ENCODE measurements at regions not wholly inside any gene's neighbourhood (a gene's known extent, or its start where the extent isn't known, plus 50 kb on each side); places are given as distances from the start of the nearest gene placed in this dataset.

DNA sequence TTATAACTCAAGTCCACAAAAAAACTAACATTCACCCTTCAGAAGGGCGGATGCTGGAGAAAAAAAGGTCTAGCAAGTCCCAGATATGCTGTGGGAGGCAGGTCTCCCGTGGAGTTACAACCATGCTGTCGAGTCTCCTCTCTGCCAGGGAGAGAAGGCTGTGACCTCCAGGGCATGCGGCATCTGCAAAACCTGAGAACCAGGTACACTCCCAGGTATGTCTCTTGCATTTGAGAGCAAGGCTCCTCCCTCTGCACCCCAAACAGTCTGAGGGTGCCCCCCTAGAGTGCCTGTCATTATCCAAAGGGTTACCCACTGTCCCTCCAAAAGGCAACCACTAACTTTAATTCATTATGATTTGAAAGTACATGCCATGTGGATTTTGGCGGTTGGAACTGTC, 134.0 kb downstream of the IRX2 start:
- Histone ChIP-seq H3K4ac (replicated peaks; ENCODE audit: insufficient read length, low read depth, low read length) (no peak overlapping the region), H3K14ac (ENCODE audit: insufficient read length) (no peak overlapping the region), H4K8ac (ENCODE audit: extremely low read depth, insufficient read depth, low read length) (no peak overlapping the region), H3K56ac (replicated peaks; ENCODE audit: insufficient read length, low read depth, low read length) (no peak overlapping the region), H3K4me1 (replicated peaks in 1 of 4; ENCODE audit: control insufficient read depth in 3 of 4, insufficient read depth in 4 of 4, low read length in 3 of 4) (no peaks in the 10 kb centered on the region; a peak in 1 of 7 replicates), H2BK12ac (ENCODE audit: low read depth, low read length) (no peak overlapping the region), H2BK15ac (ENCODE audit: low read length) (no peak overlapping the region), H3K9me3 (ENCODE audit: insufficient read depth in 2 of 2, low read depth in 1 of 2, low read length in 1 of 2) (peaks cover 2 to 4% of the 10 kb centered on the region in 2 experiments; a peak in 2 of 4 replicates), H4K5ac (ENCODE audit: insufficient read length, low read depth, low read length) (no peak overlapping the region), H3K27me3 (replicated peaks in 1 of 4; ENCODE audit: control insufficient read depth in 3 of 4, extremely low read depth in 1 of 4, insufficient read depth in 3 of 4, low read length in 3 of 4) (no peaks in the 10 kb centered on the region), H3K18ac (ENCODE audit: extremely low read depth, low read length) (no peak overlapping the region), H3K23me2 (ENCODE audit: low read depth, low read length) (no peaks in the 10 kb centered on the region), H3K36me3 (ENCODE audit: control insufficient read depth in 2 of 4, insufficient read depth in 4 of 4, low read length in 3 of 4) (no peaks in the 10 kb centered on the region), H3K23ac (ENCODE audit: insufficient read length) (no peak overlapping the region), H4K91ac (replicated peaks; ENCODE audit: insufficient read length, low read length) (no peak overlapping the region), H2BK120ac (replicated peaks; ENCODE audit: low read depth, low read length) (no peak overlapping the region), H3K4me3 (ENCODE audit: extremely low read depth in 1 of 4, insufficient read depth in 2 of 4, low read depth in 3 of 4, low read length in 4 of 4) (no peak overlapping the region), H2AK5ac (ENCODE audit: low read depth, low read length) (no peak overlapping the region), H3K9ac (replicated peaks in 1 of 4; ENCODE audit: extremely low read depth in 1 of 4, low read depth in 3 of 4, low read length in 3 of 4) (no peak overlapping the region), H3K79me2 (ENCODE audit: control insufficient read depth in 1 of 2, insufficient read depth in 2 of 2, low read length in 2 of 2) (no peaks in the 10 kb centered on the region), H3K4me2 (ENCODE audit: insufficient read depth in 1 of 2, low read depth in 2 of 2, low read length in 2 of 2) (no peak overlapping the region), H4K20me1 (replicated peaks in 1 of 2; ENCODE audit: control insufficient read depth in 1 of 2, insufficient read depth in 2 of 2, low read length in 2 of 2) (no peaks in the 10 kb centered on the region), H2BK5ac (ENCODE audit: low read depth, low read length) (no peak overlapping the region), H3K79me1 (ENCODE audit: low read depth, low read length) (no peaks in the 10 kb centered on the region), H2AFZ (ENCODE audit: low read length) (no peak overlapping the region), H3K27ac (ENCODE audit: low read depth, low read length) (no peak overlapping the region), H2BK20ac (ENCODE audit: low read length) (no peak overlapping the region)
- 81% methylated on average over 5 of the region's 5 CpGs; no CpG with 5 or more reads in 1 of the 2 experiments for WGBS, 2 experiments (ENCODE audit: extremely low coverage in 1 of 2, insufficient coverage in 1 of 2, insufficient read length in 1 of 2, insufficient replicate concordance in 2 of 2, low coverage in 1 of 2, low lambda C conversion rate in 2 of 2, missing lambda C conversion rate in 1 of 2)
- DNase-seq (ENCODE audit: low read depth in 1 of 2, low spot score in 2 of 2) = no peak
- ChIA-PET POLR2A (ENCODE audit: partially characterized antibody) (no interaction called here), CTCF (ENCODE audit: partially characterized antibody) (no interaction called here)
- no peak for TF ChIP-seq ZNF274 (IDR thresholded peaks at IDR 0.05; ENCODE audit: borderline replicate concordance, extremely low read depth, low read length)
- TF ChIP-seq GTF2F1 (IDR thresholded peaks at IDR 0.05; ENCODE audit: borderline replicate concordance, low read depth, low read length) = no peak
- TF ChIP-seq SRF (IDR thresholded peaks at IDR 0.05; ENCODE audit: low read depth, low read length) = no peak
- TF ChIP-seq CBX8 (IDR thresholded peaks at IDR 0.05; ENCODE audit: borderline replicate concordance, low read depth, low read length) = no peak
- TF ChIP-seq SUZ12 (IDR thresholded peaks at IDR 0.05; ENCODE audit: low read length) = no peak
- TF ChIP-seq, protein P1, sequence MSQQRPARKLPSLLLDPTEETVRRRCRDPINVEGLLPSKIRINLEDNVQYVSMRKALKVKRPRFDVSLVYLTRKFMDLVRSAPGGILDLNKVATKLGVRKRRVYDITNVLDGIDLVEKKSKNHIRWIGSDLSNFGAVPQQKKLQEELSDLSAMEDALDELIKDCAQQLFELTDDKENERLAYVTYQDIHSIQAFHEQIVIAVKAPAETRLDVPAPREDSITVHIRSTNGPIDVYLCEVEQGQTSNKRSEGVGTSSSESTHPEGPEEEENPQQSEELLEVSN (IDR thresholded peaks at IDR 0.05) = no peak
- no peak for TF ChIP-seq SAP30 (IDR thresholded peaks at IDR 0.05; ENCODE audit: insufficient read depth, insufficient replicate concordance, low read length)
- no peak for TF ChIP-seq TAF7 (optimal IDR thresholded peaks at IDR 0.05; ENCODE audit: borderline replicate concordance, low read depth, low read length)
- no peak for TF ChIP-seq CREB1 (IDR thresholded peaks at IDR 0.05)
- no peak for TF ChIP-seq POU5F1 (IDR thresholded peaks at IDR 0.05; ENCODE audit: low read depth, low read length)
- no peak for TF ChIP-seq TEAD4 (IDR thresholded peaks at IDR 0.05; ENCODE audit: low read depth, low read length)
- TF ChIP-seq SP4 (IDR thresholded peaks at IDR 0.05; ENCODE audit: low read length) = no peak
- TF ChIP-seq JUND (IDR thresholded peaks at IDR 0.05; ENCODE audit: low read length) = no peak
- no peak for TF ChIP-seq FOSL1 (IDR thresholded peaks at IDR 0.05; ENCODE audit: insufficient read depth, low read depth, low read length)
- no peak for FAIRE-seq

Measured in H1 (cell line).